SK-N-SH treated with all-trans-retinoic acid at 6 μM for 48 hours (cell line): ENCODE measurements at regions not wholly inside any gene's neighbourhood (a gene's known extent, or its start where the extent isn't known, plus 50 kb on each side); places are given as distances from the start of the nearest gene placed in this dataset.

ENCODE experiments used
- ATAC-seq: fragments of 200-7000 bp; cut with Tn5 transposase; 3 replicates; pipeline ENCODE4 v1.9.1; 2020; ENCODE audit warnings: mild to moderate bottlenecking, moderate library complexity
- ARNTL ChIP-seq: fragments of 450-650 bp; formaldehyde crosslinking; IDR thresholded peaks from 2 replicates; pipeline ENCODE4 v1.5.0; 2020; ENCODE audit warnings: low read depth, mild to moderate bottlenecking, moderate library complexity, borderline replicate concordance
- BACH2 ChIP-seq: fragments of 250-450 bp; sonication (Bioruptor Pico); IDR thresholded peaks from 2 replicates; pipeline ENCODE4 v1.9.0; 2021; ENCODE audit warnings: mild to moderate bottlenecking, borderline replicate concordance
- CREB5 ChIP-seq: fragments of 250-450 bp; sonication (Bioruptor Pico); IDR thresholded peaks from 2 replicates; pipeline ENCODE4 v1.5.1; 2020; ENCODE audit warnings: low read depth, mild to moderate bottlenecking, moderate library complexity
- CSDC2 ChIP-seq: fragments of 250-450 bp; sonication (Bioruptor Pico); IDR thresholded peaks from 2 replicates; pipeline ENCODE4 v1.5.0; 2020; ENCODE audit warnings: mild to moderate bottlenecking, moderate library complexity
- CSRNP3 ChIP-seq: fragments of 250-450 bp; sonication (Bioruptor Pico); IDR thresholded peaks from 2 replicates; pipeline ENCODE4 v1.5.1; 2021; ENCODE audit warnings: mild to moderate bottlenecking, moderate library complexity
- ESRRG ChIP-seq: fragments of 250-450 bp; sonication (Bioruptor Pico); IDR thresholded peaks from 2 replicates; pipeline ENCODE4 v1.6.1; 2021; ENCODE audit warnings: mild to moderate bottlenecking
- GLIS3 ChIP-seq: fragments of 250-450 bp; sonication (Bioruptor Pico); IDR thresholded peaks from 2 replicates; pipeline ENCODE4 v1.5.0; 2020; ENCODE audit warnings: mild to moderate bottlenecking, moderate library complexity
- PATZ1 ChIP-seq: fragments of 250-450 bp; sonication (Bioruptor Pico); IDR thresholded peaks from 2 replicates; pipeline ENCODE4 v1.8.0; 2020; ENCODE audit warnings: mild to moderate bottlenecking, moderate library complexity, borderline replicate concordance
- PPARA ChIP-seq: fragments of 250-450 bp; sonication (Bioruptor Pico); IDR thresholded peaks from 2 replicates; pipeline ENCODE4 v1.5.0; 2020; ENCODE audit warnings: mild to moderate bottlenecking, borderline replicate concordance
- RARB ChIP-seq: fragments of 250-450 bp; sonication (Bioruptor Pico); IDR thresholded peaks from 2 replicates; pipeline ENCODE4 v1.8.0; 2021; ENCODE audit warnings: mild to moderate bottlenecking, moderate library complexity
- TSHZ2 ChIP-seq: fragments of 250-450 bp; sonication (Bioruptor Pico); IDR thresholded peaks from 2 replicates; pipeline ENCODE4 v1.5.0; 2020; ENCODE audit warnings: mild to moderate bottlenecking, moderate library complexity
- ZC3H10 ChIP-seq: fragments of 250-450 bp; sonication (Bioruptor Pico); IDR thresholded peaks from 2 replicates; pipeline ENCODE4 v1.5.1; 2021; ENCODE audit warnings: mild to moderate bottlenecking, moderate library complexity
- ZFP30 ChIP-seq: fragments of 450-650 bp; formaldehyde crosslinking; IDR thresholded peaks from 2 replicates; pipeline ENCODE4 v1.5.0; 2022; ENCODE audit warnings: mild to moderate bottlenecking, moderate library complexity
- ZNF565 ChIP-seq: fragments of 450-650 bp; formaldehyde crosslinking; conservative IDR thresholded peaks from 2 replicates; pipeline ENCODE4 v1.5.0; 2020; ENCODE audit warnings: low read depth, mild to moderate bottlenecking, moderate library complexity
- ZNF70 ChIP-seq: fragments of 450-650 bp; formaldehyde crosslinking; IDR thresholded peaks from 2 replicates; pipeline ENCODE4 v1.5.0; 2020; ENCODE audit warnings: mild to moderate bottlenecking, moderate library complexity
- ZNF8 ChIP-seq: fragments of 450-650 bp; formaldehyde crosslinking; IDR thresholded peaks from 2 replicates; pipeline ENCODE4 v1.5.0; 2020; ENCODE audit warnings: mild to moderate bottlenecking, moderate library complexity
- TF ChIP-seq, protein P1 (sequence below): fragments of 250-450 bp; sonication (Bioruptor Pico); IDR thresholded peaks from 2 replicates; pipeline ENCODE4 v1.8.0; 2021; ENCODE audit warnings: low read depth, mild to moderate bottlenecking, moderate library complexity, borderline replicate concordance

DNA sequence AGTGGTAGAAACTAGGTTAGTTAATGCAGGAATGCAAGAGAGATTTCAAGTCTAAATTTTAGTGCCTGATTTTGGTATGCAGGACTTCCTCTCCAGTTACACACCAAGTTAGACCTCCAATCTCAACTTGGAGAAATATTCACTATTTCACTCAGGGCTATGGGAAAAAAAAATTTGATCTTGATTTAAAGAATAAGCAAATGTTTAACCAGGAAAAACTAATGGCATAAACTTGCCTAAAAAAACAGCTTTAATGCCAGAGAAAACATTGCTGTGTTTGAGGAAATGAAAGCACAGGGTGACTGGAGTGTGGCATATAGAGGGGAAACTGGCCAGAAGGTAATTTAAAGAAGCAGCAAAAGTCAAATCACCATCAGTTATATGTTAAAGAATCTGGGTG lies 575.4 kb upstream of the LRRC4C start (continued):
- TF ChIP-seq CSRNP3 (CRISPR knock-in tag), result no peak
- TF ChIP-seq, all 23 proteins: peak for 0

- ATAC-seq, result no peak
- TF ChIP-seq ESRRG (CRISPR knock-in tag) (no peak), TSHZ2 (CRISPR knock-in tag) (no peak), RARB (CRISPR knock-in tag) (no peak), ARNTL (no peak), CSDC2 (CRISPR knock-in tag) (no peak), ZC3H10 (CRISPR knock-in tag) (no peak), GLIS3 (CRISPR knock-in tag) (no peak), CREB5 (no peak)
- TF ChIP-seq, protein P1, sequence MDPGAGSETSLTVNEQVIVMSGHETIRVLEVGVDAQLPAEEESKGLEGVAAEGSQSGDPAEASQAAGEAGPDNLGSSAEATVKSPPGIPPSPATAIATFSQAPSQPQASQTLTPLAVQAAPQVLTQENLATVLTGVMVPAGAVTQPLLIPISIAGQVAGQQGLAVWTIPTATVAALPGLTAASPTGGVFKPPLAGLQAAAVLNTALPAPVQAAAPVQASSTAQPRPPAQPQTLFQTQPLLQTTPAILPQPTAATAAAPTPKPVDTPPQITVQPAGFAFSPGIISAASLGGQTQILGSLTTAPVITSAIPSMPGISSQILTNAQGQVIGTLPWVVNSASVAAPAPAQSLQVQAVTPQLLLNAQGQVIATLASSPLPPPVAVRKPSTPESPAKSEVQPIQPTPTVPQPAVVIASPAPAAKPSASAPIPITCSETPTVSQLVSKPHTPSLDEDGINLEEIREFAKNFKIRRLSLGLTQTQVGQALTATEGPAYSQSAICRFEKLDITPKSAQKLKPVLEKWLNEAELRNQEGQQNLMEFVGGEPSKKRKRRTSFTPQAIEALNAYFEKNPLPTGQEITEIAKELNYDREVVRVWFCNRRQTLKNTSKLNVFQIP (CRISPR knock-in tag), result no peak
Observed at GRCh38 chr11:42036201-42036600, 576.7 kb upstream of the LRRC4C start.

DNA sequence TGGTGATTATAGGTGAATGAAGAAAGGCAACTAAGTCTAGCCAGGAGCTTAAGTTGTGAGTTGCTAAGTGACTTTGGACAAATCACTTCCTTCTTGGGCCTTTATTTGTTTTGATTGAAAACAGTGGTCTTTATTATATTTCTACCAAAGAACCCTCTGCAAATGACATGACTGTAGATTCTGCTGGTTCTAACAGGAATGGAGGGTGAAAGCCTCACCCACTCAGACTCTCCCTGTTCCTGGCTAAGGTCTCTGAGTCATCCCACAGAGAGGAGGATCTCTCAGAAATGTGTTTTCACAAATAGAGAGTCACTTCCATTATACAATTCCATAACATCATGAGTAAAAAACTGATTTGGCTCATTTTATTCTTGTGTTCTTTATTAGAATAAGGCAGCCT lies 583.9 kb upstream of the LRRC4C start:
- no peak for ATAC-seq
- TF ChIP-seq ZNF8 (no peak), PATZ1 (no peak), PPARA (no peak), ZNF565 (no peak), RARB (CRISPR knock-in tag) (no peak), CREB5 (no peak), ARNTL (no peak), ZNF70 (no peak), BACH2 (CRISPR knock-in tag) (no peak), CSRNP3 (CRISPR knock-in tag) (no peak), ZFP30 (no peak)
- TF ChIP-seq, protein P1 (CRISPR knock-in tag), result no peak
- TF ChIP-seq, all 23 proteins: peak for 0
